ENCODE measurements at regions not wholly inside any gene's neighbourhood (a gene's known extent, or its start where the extent isn't known, plus 50 kb on each side); places are given as distances from the start of the nearest gene placed in this dataset.

DNA sequence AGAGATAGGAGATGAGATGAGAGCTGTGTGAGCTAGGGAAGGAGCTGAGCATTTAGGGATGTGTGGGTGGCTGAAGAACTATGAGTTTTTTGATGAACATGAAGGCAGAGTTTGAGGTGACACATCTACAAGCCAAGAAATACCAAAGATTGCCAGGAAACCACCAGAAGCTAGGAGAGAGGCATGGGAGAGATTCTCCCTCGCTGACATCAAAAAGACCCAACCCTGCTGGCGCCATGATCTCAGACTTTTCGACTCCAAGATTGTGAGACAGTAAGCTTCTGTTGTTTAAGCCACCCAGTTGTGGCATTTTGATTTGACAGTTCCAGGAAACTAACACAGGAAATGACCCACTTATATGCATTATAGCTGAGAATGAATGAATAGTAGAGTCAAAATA lies 790.9 kb downstream of the TFAP2A start:
- no peak overlapping the region for H3K27ac ChIP-seq (ENCODE audit: low read length)
- WGBS (ENCODE audit: insufficient coverage, low lambda C conversion rate), result no CpG with 5 or more reads among the region's 3 CpGs
- no peak for DNase-seq
- H3K36me3 ChIP-seq (ENCODE audit: control insufficient read depth, insufficient read depth, low read length), result no peaks in the 10 kb centered on the region
- H3K4me1 ChIP-seq (ENCODE audit: control insufficient read depth, insufficient read depth, low read length), result no peaks in the 10 kb centered on the region
- no peaks in the 10 kb centered on the region for H3K9me3 ChIP-seq (ENCODE audit: control insufficient read depth, low read depth, low read length)
- H3K27me3 ChIP-seq (ENCODE audit: control insufficient read depth, insufficient read depth, low read length), result no peaks in the 10 kb centered on the region
- H3K4me3 ChIP-seq (ENCODE audit: low read length), result no peak overlapping the region

DNA sequence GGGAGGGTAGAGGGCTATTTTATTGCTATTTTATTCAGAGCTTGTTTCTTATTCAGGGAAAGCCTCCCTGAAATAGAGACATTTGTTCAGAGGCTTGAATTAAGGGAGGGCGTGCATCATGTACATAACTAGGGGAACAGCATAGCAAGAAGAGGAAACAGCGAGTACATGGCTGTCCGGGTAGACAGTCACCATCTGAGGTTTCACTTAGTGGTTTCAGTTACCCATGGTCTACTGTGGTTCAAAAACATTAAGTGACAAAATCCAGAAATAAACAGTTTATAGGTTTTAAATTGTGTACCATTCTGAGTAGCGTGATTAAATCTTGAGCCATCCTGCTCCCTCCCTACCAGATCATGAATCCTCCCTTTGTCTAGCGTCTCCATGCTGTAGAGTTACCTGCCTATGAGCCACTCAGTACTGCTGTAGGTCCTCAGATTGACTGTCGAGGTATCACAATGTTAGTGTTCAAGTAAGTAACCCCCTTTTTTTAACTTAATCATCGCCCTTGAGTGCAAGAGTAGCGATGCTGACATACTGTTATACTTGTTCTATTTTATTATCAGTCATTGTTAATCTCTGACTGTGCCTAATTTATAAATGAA lies 791.5 kb downstream of the TFAP2A start:
- Histone ChIP-seq H3K27me3 (ENCODE audit: control insufficient read depth, insufficient read depth, low read length) (no peaks in the 10 kb centered on the region), H3K4me1 (ENCODE audit: control insufficient read depth, insufficient read depth, low read length) (no peaks in the 10 kb centered on the region), H3K4me3 (ENCODE audit: low read length) (no peak overlapping the region), H3K36me3 (ENCODE audit: control insufficient read depth, insufficient read depth, low read length) (no peaks in the 10 kb centered on the region), H3K27ac (ENCODE audit: low read length) (no peak overlapping the region), H3K9me3 (ENCODE audit: control insufficient read depth, low read depth, low read length) (no peaks in the 10 kb centered on the region)
- WGBS (ENCODE audit: insufficient coverage, low lambda C conversion rate), result 91% methylated on average over 4 of the region's 8 CpGs
- DNase-seq, result no peak

DNA sequence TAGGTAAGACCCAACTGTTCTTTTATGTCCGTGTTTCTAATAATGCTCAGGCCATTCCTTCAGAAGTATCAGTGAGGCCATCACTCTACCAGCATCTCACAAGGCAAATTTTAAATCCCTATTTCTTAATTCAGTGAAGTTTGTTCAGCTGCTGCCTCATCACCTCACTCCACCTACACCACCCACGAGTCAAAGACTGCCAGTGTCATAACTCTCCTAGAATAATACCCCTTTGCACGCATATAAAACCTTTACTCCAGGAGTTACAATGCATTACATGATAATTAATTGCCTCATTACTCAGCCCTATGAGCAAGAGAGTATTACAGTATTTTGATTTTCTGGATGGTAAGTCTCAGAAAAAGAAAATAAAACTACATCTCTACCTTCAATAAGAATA lies 793.6 kb downstream of the TFAP2A start:
- H3K27me3 ChIP-seq (ENCODE audit: control insufficient read depth, insufficient read depth, low read length), result no peaks in the 10 kb centered on the region
- WGBS (ENCODE audit: insufficient coverage, low lambda C conversion rate), result no CpG with 5 or more reads among the region's 3 CpGs
- H3K36me3 ChIP-seq (ENCODE audit: control insufficient read depth, insufficient read depth, low read length), result no peaks in the 10 kb centered on the region
- H3K4me1 ChIP-seq (ENCODE audit: control insufficient read depth, insufficient read depth, low read length), result no peaks in the 10 kb centered on the region
- no peak overlapping the region for H3K27ac ChIP-seq (ENCODE audit: low read length)
- no peak for DNase-seq
- no peak overlapping the region for H3K4me3 ChIP-seq (ENCODE audit: low read length)
- H3K9me3 ChIP-seq (ENCODE audit: control insufficient read depth, low read depth, low read length), result no peaks in the 10 kb centered on the region

DNA sequence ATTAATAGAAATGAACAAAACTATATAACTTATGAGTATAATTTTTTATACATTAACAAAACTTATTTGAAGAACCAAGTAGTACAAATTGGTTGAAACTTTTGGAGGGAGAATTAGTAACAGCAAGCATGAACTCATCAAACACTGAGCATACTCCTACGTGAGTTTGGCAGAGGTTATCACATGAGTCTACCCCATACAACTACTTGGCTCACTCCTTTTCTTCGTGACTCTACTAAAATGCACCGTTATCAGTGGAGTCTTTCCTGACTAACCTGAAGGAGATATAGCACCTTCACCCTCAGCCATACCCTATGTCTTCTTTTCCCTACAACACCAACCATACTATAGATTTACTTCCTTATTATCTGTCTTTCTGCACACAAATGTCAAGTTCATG lies 794.2 kb downstream of the TFAP2A start:
- no peak for DNase-seq
- H3K4me1 ChIP-seq (ENCODE audit: control insufficient read depth, insufficient read depth, low read length), result no peaks in the 10 kb centered on the region
- whole genome bisulfite sequencing (ENCODE audit: insufficient coverage, low lambda C conversion rate), result 79% methylated on average over 2 of the region's 3 CpGs
- H3K27ac ChIP-seq (ENCODE audit: low read length), result no peak overlapping the region
- H3K27me3 ChIP-seq (ENCODE audit: control insufficient read depth, insufficient read depth, low read length), result no peaks in the 10 kb centered on the region
- no peak overlapping the region for H3K4me3 ChIP-seq (ENCODE audit: low read length)
- no peaks in the 10 kb centered on the region for H3K9me3 ChIP-seq (ENCODE audit: control insufficient read depth, low read depth, low read length)
- H3K36me3 ChIP-seq (ENCODE audit: control insufficient read depth, insufficient read depth, low read length), result no peaks in the 10 kb centered on the region

DNA sequence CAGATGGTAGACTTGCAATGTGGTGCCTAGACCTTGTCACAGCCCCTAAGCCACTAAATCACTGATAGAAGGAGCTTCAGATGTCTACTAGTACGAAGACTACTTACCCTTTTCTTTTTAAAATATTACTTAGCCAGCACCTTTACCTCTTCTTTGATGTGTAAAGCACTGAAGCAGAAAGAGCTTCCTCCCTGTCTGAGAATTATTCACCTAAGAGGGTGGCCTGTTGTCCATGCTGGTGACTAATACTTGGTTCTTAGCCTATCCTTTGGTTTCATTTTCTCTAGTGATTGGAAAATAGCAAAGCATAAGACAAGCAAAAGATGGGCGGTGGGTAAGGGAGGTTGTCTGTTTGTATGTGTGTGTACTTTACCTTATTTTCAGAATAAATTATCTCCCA lies 794.6 kb downstream of the TFAP2A start:
- DNase-seq, result no peak
- H3K9me3 ChIP-seq (ENCODE audit: control insufficient read depth, low read depth, low read length), result no peaks in the 10 kb centered on the region
- WGBS (ENCODE audit: insufficient coverage, low lambda C conversion rate), result no CpG with 5 or more reads among the region's 2 CpGs
- H3K36me3 ChIP-seq (ENCODE audit: control insufficient read depth, insufficient read depth, low read length), result no peaks in the 10 kb centered on the region
- H3K4me3 ChIP-seq (ENCODE audit: low read length), result no peak overlapping the region
- no peaks in the 10 kb centered on the region for H3K27me3 ChIP-seq (ENCODE audit: control insufficient read depth, insufficient read depth, low read length)
- no peaks in the 10 kb centered on the region for H3K4me1 ChIP-seq (ENCODE audit: control insufficient read depth, insufficient read depth, low read length)
- no peak overlapping the region for H3K27ac ChIP-seq (ENCODE audit: low read length)

DNA sequence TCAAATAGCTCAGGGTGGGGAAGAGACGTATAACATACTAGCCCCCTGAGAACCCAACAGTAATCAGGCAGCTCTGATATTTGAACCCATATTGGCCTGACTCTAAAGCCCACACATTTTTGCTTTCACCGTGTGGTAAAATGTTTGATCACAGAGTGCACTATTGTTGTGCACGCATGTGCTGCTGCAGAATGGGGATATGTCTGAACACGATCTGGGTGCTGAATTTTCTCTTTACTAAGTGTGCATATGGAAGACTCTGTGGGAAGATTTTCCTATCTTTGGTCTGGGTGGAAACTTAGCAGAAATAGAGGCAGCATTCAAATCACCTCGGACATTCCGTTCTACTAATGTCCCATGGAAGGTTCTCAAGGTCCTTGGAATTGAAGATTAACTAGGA lies 800.1 kb downstream of the TFAP2A start:
- WGBS (ENCODE audit: insufficient coverage, low lambda C conversion rate), result no CpG with 5 or more reads among the region's 6 CpGs
- Histone ChIP-seq H3K36me3 (ENCODE audit: control insufficient read depth, insufficient read depth, low read length) (no peaks in the 10 kb centered on the region), H3K9me3 (ENCODE audit: control insufficient read depth, low read depth, low read length) (no peaks in the 10 kb centered on the region), H3K4me3 (ENCODE audit: low read length) (no peak overlapping the region), H3K27ac (ENCODE audit: low read length) (no peak overlapping the region), H3K27me3 (ENCODE audit: control insufficient read depth, insufficient read depth, low read length) (no peaks in the 10 kb centered on the region), H3K4me1 (ENCODE audit: control insufficient read depth, insufficient read depth, low read length) (no peaks in the 10 kb centered on the region)
- no peak for DNase-seq

DNA sequence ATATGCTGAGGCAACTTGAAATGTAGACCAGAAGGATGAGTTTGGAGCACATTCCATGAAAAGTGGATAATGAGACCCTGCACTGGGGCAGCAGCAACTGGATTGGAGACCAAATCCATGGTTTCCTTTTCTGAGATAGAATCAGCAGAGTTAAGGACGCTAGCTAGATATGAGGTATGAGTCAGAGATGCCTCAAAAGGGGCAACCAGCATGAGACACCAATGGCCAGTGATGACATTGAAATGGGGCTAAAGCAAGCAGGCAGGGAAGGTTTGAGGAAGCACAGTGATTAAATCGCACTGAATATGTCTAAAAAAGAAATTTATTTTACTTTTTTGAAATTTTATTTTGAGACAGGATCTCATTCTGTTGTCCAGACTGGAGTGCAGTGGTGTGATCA lies 802.4 kb downstream of the TFAP2A start:
- Histone ChIP-seq H3K4me3 (ENCODE audit: low read length) (no peak overlapping the region), H3K4me1 (ENCODE audit: control insufficient read depth, insufficient read depth, low read length) (no peaks in the 10 kb centered on the region), H3K27me3 (ENCODE audit: control insufficient read depth, insufficient read depth, low read length) (no peaks in the 10 kb centered on the region), H3K27ac (ENCODE audit: low read length) (no peak overlapping the region), H3K9me3 (ENCODE audit: control insufficient read depth, low read depth, low read length) (no peaks in the 10 kb centered on the region), H3K36me3 (ENCODE audit: control insufficient read depth, insufficient read depth, low read length) (no peaks in the 10 kb centered on the region)
- WGBS (ENCODE audit: insufficient coverage, low lambda C conversion rate), result no CpG with 5 or more reads among the region's 2 CpGs
- no peak for DNase-seq

DNA sequence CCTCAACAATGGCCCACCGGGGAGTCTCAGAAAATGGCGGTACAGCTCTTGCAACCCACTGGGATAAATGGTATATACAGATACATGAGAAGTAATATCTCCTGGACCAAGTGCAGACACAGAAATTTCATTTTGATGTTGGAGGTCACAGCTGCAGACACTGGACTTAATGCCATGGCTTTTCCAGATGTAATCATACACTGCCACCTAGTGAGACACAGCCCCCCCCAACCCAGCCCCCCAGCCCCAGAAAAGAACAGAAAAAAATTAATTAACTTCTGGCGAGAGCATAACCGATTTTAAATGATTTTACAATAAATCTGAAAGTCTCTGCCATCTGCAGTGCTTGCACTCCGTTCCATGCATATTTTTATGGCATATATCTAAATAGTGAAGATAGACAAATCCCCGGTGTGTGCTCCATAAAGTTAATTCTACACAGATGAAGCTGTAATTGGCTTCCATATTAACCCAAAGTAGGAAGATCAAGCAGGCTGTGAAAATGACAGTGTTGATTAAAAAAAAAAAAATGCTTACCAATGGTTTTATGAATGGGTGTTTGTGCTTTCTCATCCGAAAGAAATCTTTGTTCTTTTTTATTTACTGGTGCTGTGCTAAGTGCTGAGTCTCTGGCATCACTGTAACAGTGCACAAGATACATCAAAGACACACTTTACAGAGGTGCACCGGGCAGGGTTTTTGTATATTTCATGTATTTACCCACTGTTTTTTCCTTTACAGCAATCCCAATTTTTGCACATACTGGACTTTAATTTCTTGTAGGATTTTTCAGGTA lies 804.1 kb downstream of the TFAP2A start:
- no peak overlapping the region for H3K4me3 ChIP-seq (ENCODE audit: low read length)
- no peak for DNase-seq
- H3K4me1 ChIP-seq (ENCODE audit: control insufficient read depth, insufficient read depth, low read length), result no peaks in the 10 kb centered on the region
- H3K27me3 ChIP-seq (ENCODE audit: control insufficient read depth, insufficient read depth, low read length), result no peaks in the 10 kb centered on the region
- H3K36me3 ChIP-seq (ENCODE audit: control insufficient read depth, insufficient read depth, low read length), result no peaks in the 10 kb centered on the region
- H3K27ac ChIP-seq (ENCODE audit: low read length), result no peak overlapping the region
- no peaks in the 10 kb centered on the region for H3K9me3 ChIP-seq (ENCODE audit: control insufficient read depth, low read depth, low read length)
- 71% methylated on average over 2 of the region's 8 CpGs for whole genome bisulfite sequencing (ENCODE audit: insufficient coverage, low lambda C conversion rate)

DNA sequence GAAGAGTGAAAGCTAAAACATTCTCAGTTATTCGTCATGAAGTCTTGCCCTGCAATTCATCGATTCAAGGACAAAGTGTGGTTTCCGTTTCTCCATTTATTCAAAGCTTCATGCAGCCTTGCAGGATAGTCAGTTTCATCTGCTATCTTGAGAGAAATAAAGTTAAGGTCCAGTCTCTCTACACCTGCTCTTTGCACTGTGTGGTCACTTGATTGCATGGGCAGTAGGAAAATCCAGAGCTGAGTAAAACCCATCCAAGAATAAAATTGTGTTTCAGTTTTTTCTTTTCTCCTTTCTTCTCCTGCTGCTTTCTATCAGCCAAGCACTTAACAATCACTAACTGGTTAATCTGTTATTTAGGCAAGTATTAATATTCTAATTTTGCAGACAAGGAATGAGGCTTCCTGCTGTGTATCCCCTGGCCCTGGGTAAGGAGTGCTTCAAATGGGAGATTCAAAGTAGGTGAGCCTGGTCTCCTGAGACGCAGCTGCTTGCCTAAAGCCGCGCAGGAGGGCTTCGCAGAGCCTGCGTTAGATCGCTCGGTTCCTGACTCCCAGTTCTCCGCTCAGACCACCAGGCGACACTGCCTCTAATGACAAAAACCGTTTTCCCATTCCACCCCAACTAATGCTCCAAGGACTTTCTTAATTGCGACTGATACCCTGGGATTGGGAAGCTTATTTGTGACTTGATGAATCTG lies 808.3 kb downstream of the TFAP2A start:
- no peaks in the 10 kb centered on the region for H3K36me3 ChIP-seq (ENCODE audit: control insufficient read depth, insufficient read depth, low read length)
- no peaks in the 10 kb centered on the region for H3K27me3 ChIP-seq (ENCODE audit: control insufficient read depth, insufficient read depth, low read length)
- H3K9me3 ChIP-seq (ENCODE audit: control insufficient read depth, low read depth, low read length), result no peaks in the 10 kb centered on the region
- H3K4me3 ChIP-seq (ENCODE audit: low read length), result no peak overlapping the region
- no peak overlapping the region for H3K27ac ChIP-seq (ENCODE audit: low read length)
- DNase-seq, result no peak
- WGBS (ENCODE audit: insufficient coverage, low lambda C conversion rate), result 47% methylated on average over 4 of the region's 14 CpGs
- H3K4me1 ChIP-seq (ENCODE audit: control insufficient read depth, insufficient read depth, low read length), result no peaks in the 10 kb centered on the region

DNA sequence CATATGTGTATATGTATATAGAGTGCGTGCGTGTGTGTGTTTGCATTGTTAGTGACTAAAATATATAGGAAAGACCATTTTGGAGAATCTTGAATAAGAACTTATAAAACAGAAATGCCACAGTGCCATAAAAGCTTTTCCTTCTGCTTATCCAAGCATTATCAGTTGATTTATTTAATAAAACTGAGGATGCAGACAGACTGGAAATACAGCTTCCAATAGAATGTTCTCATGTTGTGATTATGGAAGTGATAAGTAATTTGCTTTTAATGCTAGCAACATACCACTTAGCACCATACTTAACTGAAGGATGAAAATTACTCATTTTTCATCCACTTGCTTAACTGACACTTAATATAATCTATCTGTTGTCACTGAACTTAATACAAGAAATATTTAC lies 820.1 kb downstream of the TFAP2A start:
- Histone ChIP-seq H3K9me3 (ENCODE audit: control insufficient read depth, low read depth, low read length) (no peaks in the 10 kb centered on the region), H3K36me3 (ENCODE audit: control insufficient read depth, insufficient read depth, low read length) (no peaks in the 10 kb centered on the region), H3K4me3 (ENCODE audit: low read length) (no peak overlapping the region), H3K27ac (ENCODE audit: low read length) (no peak overlapping the region), H3K4me1 (ENCODE audit: control insufficient read depth, insufficient read depth, low read length) (no peaks in the 10 kb centered on the region), H3K27me3 (ENCODE audit: control insufficient read depth, insufficient read depth, low read length) (no peaks in the 10 kb centered on the region)
- no peak for DNase-seq
- WGBS (ENCODE audit: insufficient coverage, low lambda C conversion rate), result no CpG with 5 or more reads among the region's 2 CpGs
